ENCODE measurements at regions not wholly inside any gene's neighbourhood (a gene's known extent, or its start where the extent isn't known, plus 50 kb on each side); places are given as distances from the start of the nearest gene placed in this dataset.

DNA sequence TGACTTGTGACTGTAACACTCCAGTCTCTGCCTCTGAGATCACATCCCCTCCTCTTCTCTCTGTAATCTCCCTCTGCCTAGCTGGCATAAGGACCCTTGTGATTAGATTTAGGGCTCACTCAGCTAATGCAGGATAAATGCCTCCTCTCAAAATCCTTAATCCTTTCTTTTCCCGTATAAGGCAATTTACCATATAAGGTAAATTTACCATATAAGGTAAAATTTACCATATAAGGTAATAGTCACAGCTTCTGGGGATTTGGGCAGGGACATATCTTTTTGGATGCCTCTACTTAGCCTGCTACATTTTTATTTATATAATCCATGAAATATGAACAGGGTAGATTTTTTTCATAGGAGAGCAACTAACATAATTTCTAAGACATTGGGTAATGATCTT, 318.0 kb upstream of the PUM3 start:
- no peak for DNase-seq (ENCODE audit: low read depth)
- in situ Hi-C loops (cut with HindIII; ENCODE audit: low pct_unique_long_range_greater_than_20kb, low sequenced_read_pairs) = no loop called here

DNA sequence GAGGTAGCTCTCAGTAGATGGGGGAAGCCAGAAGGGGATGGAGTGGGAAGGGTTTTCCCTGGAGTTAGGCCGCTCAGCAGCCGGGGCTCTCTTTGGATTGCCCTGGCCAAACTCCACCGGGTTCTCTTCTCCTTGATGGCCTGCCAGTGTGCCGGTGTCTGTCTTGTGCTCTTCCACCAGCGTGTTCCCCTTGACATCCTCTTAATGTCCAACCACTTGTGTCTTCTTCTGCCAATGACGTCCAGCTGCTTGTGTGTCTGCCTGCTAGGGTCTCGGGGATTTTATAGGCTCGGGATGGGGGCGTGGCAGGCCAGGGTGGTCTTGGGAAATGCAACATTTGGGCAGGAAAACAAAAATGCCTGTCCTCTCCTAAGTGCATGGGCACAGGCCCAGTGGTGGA, 313.1 kb upstream of the PUM3 start:
- in situ Hi-C loops (cut with HindIII; ENCODE audit: low pct_unique_long_range_greater_than_20kb, low sequenced_read_pairs) = no loop called here
- no peak for DNase-seq (ENCODE audit: low read depth)

- in situ Hi-C loops (cut with HindIII; ENCODE audit: low pct_unique_long_range_greater_than_20kb, low sequenced_read_pairs) = no loop called here
- no peak for DNase-seq (ENCODE audit: low read depth)
These were observed 308.0 kb upstream of the PUM3 start for GRCh38 chr9:3151672-3152576.

- no peak for DNase-seq (ENCODE audit: low read depth)
- in situ Hi-C loops (cut with HindIII; ENCODE audit: low pct_unique_long_range_greater_than_20kb, low sequenced_read_pairs) = no loop called here
These were observed 306.2 kb upstream of the PUM3 start for GRCh38 chr9:3150074-3150473.

DNA sequence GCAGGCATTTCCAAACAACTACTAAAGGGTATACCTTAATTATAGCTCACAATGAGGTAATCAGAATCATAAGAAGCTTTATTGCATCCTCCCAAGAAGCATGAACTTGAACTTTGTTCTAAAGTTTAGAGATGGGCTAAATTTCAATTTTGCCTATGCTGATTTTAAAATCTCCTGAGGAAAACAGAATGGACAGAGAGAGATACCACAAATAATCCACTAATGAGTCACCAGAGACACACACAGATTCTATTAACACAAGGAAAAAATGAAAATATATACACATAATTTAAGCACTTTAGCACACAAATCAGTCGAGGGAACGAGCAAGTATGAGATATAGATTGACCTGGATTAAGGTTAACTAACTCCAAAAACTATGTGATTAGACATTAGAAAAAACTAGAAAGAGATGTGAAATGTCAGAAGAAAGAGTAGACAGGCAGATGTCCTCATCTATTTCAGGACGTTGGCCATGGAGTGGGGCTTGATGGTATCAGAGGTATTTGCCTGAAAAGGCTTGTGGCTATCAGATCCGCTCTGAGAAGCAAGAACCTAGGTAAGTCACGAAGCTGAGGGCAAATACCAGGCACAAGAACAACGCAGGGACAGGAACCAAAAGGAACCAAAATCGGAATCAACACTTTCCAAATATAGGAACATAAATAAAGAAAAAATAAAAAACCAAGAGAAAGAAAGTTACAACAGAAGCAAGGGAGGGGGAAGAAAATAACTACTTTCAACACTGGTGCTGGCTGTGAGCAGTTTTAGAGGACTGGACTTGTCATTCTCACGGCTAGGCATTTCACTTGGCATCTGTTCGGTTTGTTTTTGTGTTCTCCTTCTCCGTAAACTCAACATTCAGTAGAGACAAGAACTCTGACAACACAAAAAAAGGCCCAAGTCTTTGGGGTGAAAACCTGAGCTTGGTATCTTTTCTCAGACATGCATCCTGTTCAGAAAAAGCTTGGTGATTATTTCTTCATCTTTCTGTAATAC, 294.6 kb upstream of the PUM3 start:
- DNase-seq (ENCODE audit: low read depth) = no peak
- in situ Hi-C loops (cut with HindIII; ENCODE audit: low pct_unique_long_range_greater_than_20kb, low sequenced_read_pairs) = no loop called here

DNA sequence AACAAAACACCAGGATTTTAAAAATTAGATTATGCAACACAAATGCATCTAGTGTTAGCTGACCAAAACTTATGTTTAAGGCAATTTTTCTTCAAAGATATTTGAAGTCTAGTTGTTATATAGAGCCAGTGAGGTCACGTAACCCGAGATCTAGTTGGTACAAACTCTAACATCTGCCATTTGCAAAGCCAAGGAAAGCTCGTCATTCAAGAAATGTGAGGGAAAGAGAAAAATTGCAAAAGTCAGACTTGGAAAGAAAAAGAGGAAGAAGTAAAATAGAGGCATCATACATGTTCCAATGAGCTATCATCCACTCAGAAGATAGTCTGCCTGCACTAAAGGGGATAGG, 293.4 kb upstream of the PUM3 start:
- in situ Hi-C loops (cut with HindIII; ENCODE audit: low pct_unique_long_range_greater_than_20kb, low sequenced_read_pairs) = no loop called here

GRCh38 chr9:3136686-3137346, 292.9 kb upstream of the PUM3 start:
- DNase-seq (ENCODE audit: low read depth) = no peak
- in situ Hi-C loops (cut with HindIII; ENCODE audit: low pct_unique_long_range_greater_than_20kb, low sequenced_read_pairs) = no loop called here

More for the DNA sequence above, 293.4 kb upstream of the PUM3 start:
- DNase-seq (ENCODE audit: low read depth) = no peak

DNA sequence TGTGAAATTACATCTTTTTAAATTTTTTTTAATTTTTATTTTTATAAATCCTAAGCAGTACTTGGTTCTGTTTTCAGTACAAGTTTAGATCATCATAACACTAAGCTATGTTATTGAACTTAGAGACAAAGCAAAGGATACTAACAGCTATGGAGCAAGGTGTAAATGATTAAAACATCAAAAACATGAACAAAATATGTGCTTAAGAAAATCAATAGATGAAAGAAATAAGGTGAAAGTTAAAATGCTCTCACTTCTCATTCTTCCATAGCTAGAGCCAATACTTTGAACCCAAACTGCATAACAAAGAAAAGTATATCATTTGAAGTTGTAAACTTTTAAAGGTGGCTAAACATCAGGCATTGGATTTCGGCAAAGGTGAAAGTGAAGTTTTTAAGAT, 292.3 kb upstream of the PUM3 start:
- in situ Hi-C loops (cut with HindIII; ENCODE audit: low pct_unique_long_range_greater_than_20kb, low sequenced_read_pairs) = no loop called here
- DNase-seq (ENCODE audit: low read depth) = no peak

DNA sequence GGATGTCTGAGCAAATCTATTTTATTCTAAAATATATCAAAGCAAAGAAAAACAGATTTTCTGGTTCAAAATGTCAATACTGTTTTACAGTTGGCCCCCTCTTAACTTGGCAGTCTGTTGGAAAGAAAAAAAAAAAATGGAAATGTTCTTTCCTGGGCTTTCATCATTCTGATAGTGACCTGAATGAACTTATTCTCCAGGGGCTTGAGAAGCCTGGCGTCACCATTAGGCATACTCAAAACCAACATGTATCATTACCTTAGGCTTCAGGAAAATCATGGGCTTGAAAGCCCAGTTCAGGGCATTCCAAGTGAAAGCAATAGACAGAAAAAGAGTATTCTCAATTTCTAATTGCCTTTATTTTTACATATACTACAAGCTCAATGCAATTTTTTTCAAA, 283.7 kb upstream of the PUM3 start:
- DNase-seq (ENCODE audit: low read depth) = no peak
- in situ Hi-C loops (cut with HindIII; ENCODE audit: low pct_unique_long_range_greater_than_20kb, low sequenced_read_pairs) = no loop called here

GRCh38 chr9:3125602-3126405, 281.9 kb upstream of the PUM3 start:
- no peak for DNase-seq (ENCODE audit: low read depth)
- in situ Hi-C loops (cut with HindIII; ENCODE audit: low pct_unique_long_range_greater_than_20kb, low sequenced_read_pairs) = no loop called here

GRCh38 chr9:3124001-3124400, 280.1 kb upstream of the PUM3 start:
- no peak for DNase-seq (ENCODE audit: low read depth)
- in situ Hi-C loops (cut with HindIII; ENCODE audit: low pct_unique_long_range_greater_than_20kb, low sequenced_read_pairs) = no loop called here

GRCh38 chr9:3118081-3118480, 274.2 kb upstream of the PUM3 start:
- in situ Hi-C loops (cut with HindIII; ENCODE audit: low pct_unique_long_range_greater_than_20kb, low sequenced_read_pairs) = no loop called here
- DNase-seq (ENCODE audit: low read depth) = no peak

DNA sequence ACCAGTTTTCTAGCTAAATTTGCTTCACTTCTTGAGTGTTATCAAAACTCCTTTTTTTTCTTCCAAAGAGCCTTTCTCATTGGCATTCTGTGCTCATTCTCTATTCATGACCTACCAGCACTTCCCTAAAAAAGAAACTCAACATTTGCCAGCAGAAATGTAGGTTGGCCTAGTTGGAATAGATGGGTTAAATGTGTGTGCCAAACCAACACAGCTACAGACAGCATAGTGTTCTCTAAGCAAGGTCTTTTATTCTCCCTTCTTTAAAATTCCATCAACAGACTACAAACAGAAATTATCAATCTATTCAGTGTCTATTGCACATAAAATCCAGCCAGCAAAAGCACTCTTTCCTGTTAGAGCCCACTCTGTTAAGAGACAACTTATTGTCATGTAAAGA, 255.8 kb upstream of the PUM3 start:
- in situ Hi-C loops (cut with HindIII; ENCODE audit: low pct_unique_long_range_greater_than_20kb, low sequenced_read_pairs) = no loop called here
- no peak for DNase-seq (ENCODE audit: low read depth)

- in situ Hi-C loops (cut with HindIII; ENCODE audit: low pct_unique_long_range_greater_than_20kb, low sequenced_read_pairs) = no loop called here
- DNase-seq (ENCODE audit: low read depth) = no peak
These were observed 244.3 kb upstream of the PUM3 start for GRCh38 chr9:3088219-3088618.

DNA sequence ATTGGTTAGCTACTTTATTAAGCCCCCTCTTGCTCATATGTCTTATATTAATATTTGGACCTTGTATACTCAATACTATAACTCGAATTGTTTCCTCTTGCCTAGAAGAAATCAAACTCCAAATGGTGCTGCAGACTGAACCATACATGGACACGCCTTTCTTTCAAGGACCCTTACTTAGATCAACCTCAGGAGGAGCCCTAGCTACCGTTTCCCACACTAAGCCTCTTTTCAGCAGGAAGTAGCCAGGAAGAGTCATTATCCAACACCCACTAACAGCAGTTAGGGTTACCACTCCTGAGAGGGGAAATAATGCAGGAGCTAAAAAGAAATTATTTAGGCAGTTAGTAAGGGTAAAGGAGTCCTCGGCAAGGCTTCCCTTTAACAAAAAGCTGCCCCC, 243.8 kb upstream of the PUM3 start:
- no peak for DNase-seq (ENCODE audit: low read depth)
- in situ Hi-C loops (cut with HindIII; ENCODE audit: low pct_unique_long_range_greater_than_20kb, low sequenced_read_pairs) = no loop called here

DNA sequence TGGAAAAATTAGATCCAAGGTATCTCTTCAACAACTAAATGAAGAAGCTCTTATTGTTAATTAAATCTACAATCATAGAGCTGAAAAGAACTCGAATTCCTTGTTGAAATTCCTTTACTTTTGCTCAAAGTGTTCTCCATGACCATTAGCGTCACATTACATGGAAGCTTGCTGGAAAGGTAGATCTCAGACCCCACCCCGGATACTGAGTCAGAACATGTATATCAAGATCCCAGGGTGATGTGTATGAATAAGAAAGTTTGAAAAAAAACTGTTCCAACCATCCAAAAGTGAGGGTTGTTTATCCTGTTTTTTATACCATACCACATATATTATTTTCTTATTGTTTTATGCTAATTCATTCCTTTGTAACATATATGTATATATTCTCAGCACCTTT, 237.1 kb upstream of the PUM3 start:
- in situ Hi-C loops (cut with HindIII; ENCODE audit: low pct_unique_long_range_greater_than_20kb, low sequenced_read_pairs) = no loop called here
- no peak for DNase-seq (ENCODE audit: low read depth)

DNA sequence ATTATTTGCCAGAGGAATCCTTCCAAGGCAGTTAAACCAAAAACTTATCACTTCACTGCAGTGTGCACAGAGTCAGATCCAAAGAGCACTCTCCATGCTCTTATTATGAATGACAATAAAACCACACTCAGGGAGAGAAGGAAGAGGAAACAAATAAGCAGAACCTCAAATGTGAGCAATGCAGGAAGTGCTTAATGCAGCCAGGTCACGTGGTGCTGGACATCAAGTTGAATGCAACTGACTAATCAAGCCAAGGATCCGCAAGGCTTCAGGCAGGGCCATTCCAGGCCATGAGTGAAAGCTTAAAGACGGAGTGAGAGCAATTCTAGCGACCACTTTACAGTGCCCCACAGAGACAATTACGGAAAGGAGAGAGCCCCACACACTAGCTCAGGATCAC, 230.4 kb upstream of the PUM3 start:
- no peak for DNase-seq (ENCODE audit: low read depth)
- in situ Hi-C loops (cut with HindIII; ENCODE audit: low pct_unique_long_range_greater_than_20kb, low sequenced_read_pairs) = no loop called here

GRCh38 chr9:3066591-3066990, 222.7 kb upstream of the PUM3 start:
- DNase-seq (ENCODE audit: low read depth) = no peak
- in situ Hi-C loops (cut with HindIII; ENCODE audit: low pct_unique_long_range_greater_than_20kb, low sequenced_read_pairs) = no loop called here
